PFSK-1 (cell line): ENCODE measurements at regions not wholly inside any gene's neighbourhood (a gene's known extent, or its start where the extent isn't known, plus 50 kb on each side); places are given as distances from the start of the nearest gene placed in this dataset.

Experiments used
- FOXP2 ChIP-seq: optimal IDR thresholded peaks from 2 replicates; pipeline ENCODE3; 2011; ENCODE audit warnings: borderline replicate concordance, control low read depth, inconsistent platforms; ENCODE audit not compliant: insufficient read depth; ENCODE audit errors: extremely low read length, extremely low read depth
- POLR2AphosphoS5 ChIP-seq: IDR thresholded peaks from 2 replicates; pipeline ENCODE4 v1.6.1; 2012; ENCODE audit warnings: low read depth, mild to moderate bottlenecking, control low read depth, low read length, moderate library complexity
- SIN3A ChIP-seq: IDR thresholded peaks from 2 replicates; pipeline ENCODE4 v1.6.1; 2012; ENCODE audit warnings: mild to moderate bottlenecking, low read length, moderate library complexity, borderline replicate concordance; ENCODE audit not compliant: insufficient read depth
- TAF1 ChIP-seq: IDR thresholded peaks from 2 replicates; pipeline ENCODE4 v1.6.1; 2012; ENCODE audit warnings: low read length, control low read depth, borderline replicate concordance; ENCODE audit not compliant: insufficient read depth
- TF ChIP-seq, protein P1 (sequence below), 2 experiments: IDR thresholded peaks; 2 replicates each; pipeline versions ENCODE4 v1.6.1 to v1.8.0; 2011 to 2012; ENCODE audit warnings: low read depth in 2 of 2, low read length in 2 of 2, control low read depth in 1 of 2, inconsistent platforms in 1 of 2, mild to moderate bottlenecking in 1 of 2, moderate library complexity in 1 of 2; ENCODE audit not compliant: insufficient read depth in 1 of 2

DNA sequence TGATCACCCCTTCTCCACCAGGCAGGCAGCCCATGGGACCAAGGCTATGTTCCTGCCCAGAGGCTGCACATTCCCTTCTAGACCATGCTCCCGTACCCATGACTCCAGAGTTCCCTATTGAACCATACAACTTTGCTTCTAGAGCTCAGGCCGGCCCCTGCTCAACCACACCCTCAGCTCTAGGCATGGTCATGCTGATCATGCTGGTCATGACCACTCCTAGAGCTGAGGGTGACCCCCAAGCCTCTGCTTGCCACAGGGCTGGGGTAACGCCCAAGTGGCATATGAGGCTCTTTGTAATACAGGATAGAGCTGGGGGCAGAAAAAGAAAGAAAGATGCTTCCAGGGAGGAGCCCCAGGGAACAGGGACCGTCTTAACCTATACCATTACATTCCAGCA is 301.8 kb downstream of the SP3 start:
- TF ChIP-seq, protein P1, sequence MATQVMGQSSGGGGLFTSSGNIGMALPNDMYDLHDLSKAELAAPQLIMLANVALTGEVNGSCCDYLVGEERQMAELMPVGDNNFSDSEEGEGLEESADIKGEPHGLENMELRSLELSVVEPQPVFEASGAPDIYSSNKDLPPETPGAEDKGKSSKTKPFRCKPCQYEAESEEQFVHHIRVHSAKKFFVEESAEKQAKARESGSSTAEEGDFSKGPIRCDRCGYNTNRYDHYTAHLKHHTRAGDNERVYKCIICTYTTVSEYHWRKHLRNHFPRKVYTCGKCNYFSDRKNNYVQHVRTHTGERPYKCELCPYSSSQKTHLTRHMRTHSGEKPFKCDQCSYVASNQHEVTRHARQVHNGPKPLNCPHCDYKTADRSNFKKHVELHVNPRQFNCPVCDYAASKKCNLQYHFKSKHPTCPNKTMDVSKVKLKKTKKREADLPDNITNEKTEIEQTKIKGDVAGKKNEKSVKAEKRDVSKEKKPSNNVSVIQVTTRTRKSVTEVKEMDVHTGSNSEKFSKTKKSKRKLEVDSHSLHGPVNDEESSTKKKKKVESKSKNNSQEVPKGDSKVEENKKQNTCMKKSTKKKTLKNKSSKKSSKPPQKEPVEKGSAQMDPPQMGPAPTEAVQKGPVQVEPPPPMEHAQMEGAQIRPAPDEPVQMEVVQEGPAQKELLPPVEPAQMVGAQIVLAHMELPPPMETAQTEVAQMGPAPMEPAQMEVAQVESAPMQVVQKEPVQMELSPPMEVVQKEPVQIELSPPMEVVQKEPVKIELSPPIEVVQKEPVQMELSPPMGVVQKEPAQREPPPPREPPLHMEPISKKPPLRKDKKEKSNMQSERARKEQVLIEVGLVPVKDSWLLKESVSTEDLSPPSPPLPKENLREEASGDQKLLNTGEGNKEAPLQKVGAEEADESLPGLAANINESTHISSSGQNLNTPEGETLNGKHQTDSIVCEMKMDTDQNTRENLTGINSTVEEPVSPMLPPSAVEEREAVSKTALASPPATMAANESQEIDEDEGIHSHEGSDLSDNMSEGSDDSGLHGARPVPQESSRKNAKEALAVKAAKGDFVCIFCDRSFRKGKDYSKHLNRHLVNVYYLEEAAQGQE (IDR thresholded peaks at IDR 0.05; ENCODE audit: insufficient read depth in 1 of 2, low read depth in 2 of 2, low read length in 2 of 2) = no peak
- no peak for TF ChIP-seq SIN3A
- no peak for TF ChIP-seq TAF1
- TF ChIP-seq POLR2AphosphoS5 = no peak
- TF ChIP-seq FOXP2 = no peak

DNA sequence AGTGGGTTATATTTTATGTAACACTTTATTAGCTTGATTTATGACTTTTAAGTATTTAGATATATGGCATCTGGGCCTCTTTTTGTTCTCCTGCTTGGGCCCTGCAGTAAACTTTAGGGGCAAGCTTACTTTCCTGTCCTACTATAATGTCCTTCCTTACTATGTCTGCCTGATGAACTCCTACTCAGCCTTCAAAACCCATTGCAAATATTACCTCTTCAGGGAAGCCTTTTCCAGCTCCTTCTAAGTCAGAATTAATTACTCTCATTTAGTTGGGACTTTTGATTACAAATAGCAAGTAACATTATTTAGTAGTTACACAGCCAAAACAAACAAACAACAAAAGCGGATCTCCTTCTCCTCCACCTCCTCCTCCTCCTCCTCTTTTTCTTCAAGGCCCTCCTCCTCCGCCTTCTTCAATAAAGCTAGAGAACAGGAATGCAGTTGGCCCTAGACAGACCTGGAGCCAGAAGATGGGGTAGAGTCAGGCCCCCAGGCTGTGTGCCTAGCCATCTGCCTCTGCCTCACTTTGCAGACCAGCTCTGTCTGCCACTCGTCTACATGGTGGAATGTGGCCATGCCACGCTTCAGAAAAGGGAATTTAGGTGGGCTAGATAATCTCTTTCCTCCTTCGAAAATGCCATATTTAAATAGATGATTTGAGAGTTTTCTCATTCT is 301.2 kb downstream of the SP3 start:
- TF ChIP-seq POLR2AphosphoS5 (no peak), TAF1 (no peak), SIN3A (no peak), FOXP2 (no peak)
- TF ChIP-seq, protein P1 (IDR thresholded peaks at IDR 0.05; ENCODE audit: insufficient read depth in 1 of 2, low read depth in 2 of 2, low read length in 2 of 2) = no peak

DNA sequence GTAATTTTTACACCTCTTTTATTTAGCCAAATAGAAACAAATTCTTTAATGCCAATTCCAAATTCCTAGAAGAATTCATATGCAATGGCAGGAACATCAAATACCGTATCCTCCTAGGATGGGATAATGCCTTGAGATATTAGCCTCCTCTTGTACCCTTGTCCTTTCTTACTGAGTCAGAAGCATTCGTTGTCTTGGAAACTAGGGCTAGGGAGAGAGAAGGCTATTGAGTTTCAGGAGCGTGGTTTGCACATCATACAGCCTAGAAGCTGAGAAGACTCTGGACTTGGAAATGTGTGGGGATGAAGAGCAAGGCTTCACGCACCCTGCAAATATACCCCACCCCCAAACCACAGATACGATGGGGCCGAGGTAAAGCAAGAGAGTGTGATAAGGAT is 300.7 kb downstream of the SP3 start:
- TF ChIP-seq, protein P1 (IDR thresholded peaks at IDR 0.05; ENCODE audit: insufficient read depth in 1 of 2, low read depth in 2 of 2, low read length in 2 of 2) = no peak
- TF ChIP-seq POLR2AphosphoS5 (no peak), FOXP2 (no peak), TAF1 (no peak)

DNA sequence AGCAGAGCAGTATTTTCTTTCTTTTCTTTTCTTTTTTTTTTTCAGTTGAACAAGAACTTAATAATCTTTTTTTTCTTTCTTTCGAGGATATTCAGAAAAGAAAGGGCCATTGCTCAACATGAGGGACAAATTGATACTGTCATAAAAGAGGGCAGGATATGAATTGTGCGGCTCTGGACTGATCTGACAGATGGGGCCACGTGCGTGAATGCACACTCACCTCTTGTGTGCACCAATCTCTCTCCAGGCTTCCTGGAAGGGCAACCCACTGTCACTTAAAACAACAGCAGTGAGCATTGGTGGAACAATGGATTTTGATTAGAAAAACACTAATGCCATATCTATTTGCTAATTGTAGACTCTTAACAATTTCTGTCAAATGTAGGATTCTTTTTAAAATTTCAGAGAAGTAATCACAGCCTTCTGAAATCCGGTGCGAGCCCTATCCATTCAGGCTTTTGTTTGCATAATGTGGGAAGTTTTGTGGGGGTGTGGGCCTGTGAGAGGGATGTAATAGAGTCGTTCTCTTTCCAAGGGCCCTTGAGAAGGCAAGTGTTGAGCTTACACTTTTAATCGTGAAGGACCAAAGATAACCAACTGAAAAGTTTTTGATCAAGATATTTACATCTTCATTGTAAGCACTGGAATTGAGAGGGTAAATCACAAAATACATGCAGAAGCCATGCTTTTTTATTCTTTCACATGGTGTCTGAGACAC is 298.8 kb downstream of the SP3 start:
- no peak for TF ChIP-seq FOXP2
- no peak for TF ChIP-seq TAF1
- TF ChIP-seq, protein P1 (IDR thresholded peaks at IDR 0.05; ENCODE audit: insufficient read depth in 1 of 2, low read depth in 2 of 2, low read length in 2 of 2) = no peak
